CD4-positive, alpha-beta T cell treated with Interleukin-17A for 4 hours (primary cell): ENCODE measurements at regions not wholly inside any gene's neighbourhood (a gene's known extent, or its start where the extent isn't known, plus 50 kb on each side); places are given as distances from the start of the nearest gene placed in this dataset.

Source experiments
- DNase-seq: peaks from one replicate; pipeline ENCODE4 v3.0.0-alpha.2; 2020; ENCODE audit warnings: mixed read lengths

DNA sequence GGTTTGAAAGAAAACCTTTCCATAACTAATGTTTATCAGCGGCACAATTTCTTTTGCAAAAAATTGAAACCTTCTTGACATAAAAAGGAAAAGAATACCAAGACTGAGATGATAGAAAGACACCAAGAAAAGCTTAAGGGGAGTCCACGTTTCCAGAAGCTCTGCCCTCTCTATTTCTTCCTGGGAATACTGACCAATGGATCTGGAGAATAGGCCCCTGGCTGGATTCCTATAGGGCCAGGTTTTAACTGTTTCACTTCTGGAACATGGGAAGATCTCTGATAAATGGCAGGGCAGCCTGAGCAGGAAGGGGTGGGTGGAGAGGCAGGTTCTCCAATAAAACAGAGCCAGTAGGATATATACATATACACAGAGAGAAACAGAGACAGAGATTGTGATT, 413.4 kb upstream of the JARID2 start:
- no peak for DNase-seq

DNA sequence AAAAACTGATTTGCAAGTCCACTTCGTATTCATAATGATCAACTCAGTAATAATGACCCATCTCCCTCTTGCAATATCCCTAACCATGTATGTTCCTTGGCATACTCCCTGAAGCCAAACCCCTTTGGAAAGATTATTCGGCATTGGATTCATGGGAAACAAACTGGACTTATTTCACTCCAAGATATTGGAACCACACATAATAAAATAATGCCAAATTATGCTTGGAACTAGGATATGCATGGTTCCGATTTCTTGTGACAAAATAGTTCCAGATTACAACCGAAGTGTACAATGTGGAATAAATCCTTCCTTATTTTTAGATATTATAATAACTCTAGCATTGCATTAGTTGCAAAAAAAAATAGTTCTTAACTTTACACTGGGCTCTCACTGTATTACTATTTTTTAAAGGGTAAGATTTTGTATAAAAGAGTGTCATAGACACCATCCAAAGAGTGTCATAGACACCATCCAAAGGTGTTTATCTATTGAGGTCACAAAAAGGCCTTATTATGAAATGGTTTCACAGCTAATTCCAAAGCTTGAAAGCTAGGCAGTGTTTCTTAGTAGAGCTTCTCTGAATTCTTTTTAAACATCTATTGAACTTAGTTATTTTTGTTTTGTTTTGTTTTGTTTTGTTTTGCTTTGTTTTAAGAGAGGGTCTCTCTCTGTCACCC, 410.9 kb upstream of the JARID2 start:
- DNase-seq, result no peak

DNA sequence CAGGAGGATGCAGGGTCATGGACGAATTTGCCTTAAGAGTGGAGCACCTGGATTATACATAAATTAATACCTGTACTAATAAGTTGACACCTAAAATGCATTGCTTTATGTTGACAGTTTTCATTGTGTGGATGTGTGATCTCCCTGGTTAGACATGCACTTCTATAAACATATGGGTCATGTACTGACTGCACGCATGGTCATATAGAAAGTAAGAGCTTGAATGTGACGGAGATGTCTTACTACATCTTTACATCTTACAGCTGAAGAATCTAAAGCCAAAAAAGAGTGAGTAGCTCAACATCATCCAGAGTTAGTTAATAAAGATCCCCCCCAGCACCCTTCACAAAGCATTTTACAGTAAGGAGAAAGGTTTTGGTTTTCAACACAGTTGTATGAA, 408.4 kb upstream of the JARID2 start:
- no peak for DNase-seq

DNA sequence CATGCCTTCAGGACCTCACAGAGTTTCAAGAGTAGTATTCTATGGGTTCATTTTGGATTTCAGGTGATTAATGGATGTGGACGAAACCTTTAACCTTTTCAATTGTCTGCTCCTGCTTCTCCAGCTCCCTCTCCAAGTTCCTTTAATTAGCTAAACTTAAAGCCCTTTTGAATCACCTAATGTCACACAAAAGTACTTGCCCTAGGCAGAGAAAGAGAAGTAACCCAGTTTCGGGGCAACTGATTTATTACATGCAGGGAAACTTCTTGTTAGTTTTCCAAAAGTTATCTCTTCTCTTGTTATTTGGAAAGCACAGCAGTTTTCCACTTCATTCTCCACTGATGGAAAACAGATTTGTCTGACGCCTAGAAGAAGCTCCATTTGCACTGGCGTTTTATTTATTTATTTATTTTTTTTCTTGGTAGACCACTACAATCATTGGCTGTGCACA, 407.7 kb upstream of the JARID2 start:
- no peak for DNase-seq

DNA sequence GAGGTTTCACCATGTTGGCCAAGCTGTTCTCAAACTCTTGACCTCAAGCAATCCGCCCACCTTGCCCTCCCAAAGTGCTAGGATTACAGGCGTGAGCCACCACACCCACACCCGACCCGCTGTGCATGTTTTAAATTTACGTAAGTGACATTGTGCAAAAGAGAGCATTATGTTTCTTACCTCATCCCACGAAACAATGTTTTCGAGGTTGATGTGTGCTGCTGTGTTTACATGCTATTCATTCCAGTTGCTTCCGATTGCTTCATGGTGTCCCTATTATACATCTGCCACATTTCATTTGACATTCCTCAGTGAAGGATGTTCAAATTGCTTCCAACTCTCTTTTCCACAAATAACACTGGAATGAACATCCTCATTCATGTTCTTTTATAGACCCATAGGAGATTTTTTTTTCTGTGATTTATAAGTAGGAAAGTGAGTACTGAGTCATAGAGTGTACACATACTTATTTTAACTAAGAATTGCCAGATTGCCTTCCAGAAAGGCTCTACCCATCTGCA, 403.9 kb upstream of the JARID2 start:
- DNase-seq, result no peak

DNA sequence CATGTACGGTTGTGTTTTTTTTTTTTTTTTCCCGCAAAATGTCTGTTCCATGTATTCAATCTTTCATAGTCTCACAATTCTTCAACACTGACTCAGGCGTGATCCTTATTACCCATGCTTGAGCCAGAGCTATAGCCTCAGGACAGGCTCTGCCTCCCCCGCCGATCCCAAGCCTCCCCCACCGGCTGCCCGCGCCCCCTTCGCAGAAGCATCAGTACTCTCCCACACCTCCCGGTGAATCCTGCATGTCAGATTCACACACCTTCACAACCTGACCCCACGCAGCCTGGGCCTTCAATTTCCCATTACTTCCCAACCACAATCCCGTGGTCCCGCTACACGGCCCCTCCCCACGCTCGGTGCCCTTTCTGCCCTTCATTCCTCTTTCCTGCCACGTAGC, 401.5 kb upstream of the JARID2 start:
- DNase-seq, result no peak

DNA sequence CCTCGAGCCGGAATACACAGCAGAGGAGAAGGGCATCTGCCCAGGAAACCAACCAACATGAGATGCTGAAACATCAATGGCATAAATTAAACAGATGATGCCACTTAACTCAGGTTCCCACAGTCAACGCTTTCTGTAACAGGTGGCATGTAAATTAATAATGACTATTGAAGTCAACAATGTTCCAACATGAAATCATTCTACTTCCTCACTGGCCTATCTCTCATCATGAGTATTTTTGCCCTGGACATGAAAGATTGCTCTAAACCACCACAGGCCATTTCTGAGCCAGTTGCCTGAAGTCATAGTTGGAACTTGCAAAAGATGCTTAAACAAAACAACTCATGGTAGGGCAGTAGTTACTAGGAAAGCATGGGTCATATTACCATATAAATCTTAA, 397.9 kb upstream of the JARID2 start:
- DNase-seq, result no peak

DNA sequence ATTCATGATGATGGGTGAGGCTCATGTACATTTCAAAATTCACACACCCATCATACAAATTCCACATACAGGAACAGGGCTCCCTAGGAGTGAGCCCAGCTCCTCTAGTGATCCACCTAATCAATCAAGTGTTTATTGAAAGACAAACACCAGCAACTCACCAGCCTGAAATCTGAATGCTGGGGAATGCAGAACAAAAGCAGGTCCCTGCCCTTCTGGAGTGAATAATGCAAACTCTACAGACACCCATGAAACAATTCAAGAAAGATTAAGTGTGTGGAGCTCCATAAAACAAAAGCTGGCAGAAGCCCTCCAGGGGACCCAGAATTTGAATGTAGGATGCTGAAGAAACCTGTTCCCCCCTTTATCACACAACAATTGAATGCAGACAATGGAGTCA, 396.7 kb upstream of the JARID2 start:
- no peak for DNase-seq

DNA sequence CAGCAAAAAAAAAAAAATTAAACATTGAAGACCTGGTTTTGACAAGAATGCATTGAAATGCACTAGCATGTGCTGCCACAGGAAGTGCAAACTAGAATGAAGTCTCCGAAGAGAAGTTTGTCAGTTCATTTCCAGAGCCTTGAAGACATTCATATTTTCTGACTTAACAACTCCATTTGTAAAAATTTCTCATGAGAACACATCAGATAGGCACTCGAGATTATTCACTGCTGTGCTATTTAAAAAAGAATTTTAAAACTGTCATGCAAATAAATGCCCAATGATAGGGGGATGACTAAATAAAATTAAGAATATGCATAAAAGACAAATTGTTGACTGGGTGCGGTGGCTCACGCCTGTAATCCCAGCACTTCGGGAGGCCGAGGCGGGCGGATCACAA, 394.6 kb upstream of the JARID2 start:
- DNase-seq, result no peak

DNA sequence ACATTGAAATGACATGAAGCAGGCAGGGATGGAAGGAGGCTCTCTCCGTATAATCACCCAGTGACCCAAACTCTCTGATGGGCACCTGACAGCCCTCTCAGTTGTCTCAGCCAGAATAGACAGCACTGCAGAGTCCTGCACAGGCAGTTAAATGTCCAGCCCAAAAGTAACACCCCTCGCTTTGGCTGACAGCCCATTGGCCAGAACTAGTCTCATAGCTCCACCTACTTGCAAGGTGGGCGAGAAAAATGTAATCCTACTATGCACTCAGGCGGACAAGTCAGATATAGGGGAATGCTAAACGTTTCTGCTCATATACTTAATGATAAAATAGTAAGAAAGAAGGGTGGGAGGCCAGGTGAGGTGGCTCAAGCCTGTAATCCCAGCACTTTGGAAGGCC, 393.5 kb upstream of the JARID2 start:
- no peak for DNase-seq

DNA sequence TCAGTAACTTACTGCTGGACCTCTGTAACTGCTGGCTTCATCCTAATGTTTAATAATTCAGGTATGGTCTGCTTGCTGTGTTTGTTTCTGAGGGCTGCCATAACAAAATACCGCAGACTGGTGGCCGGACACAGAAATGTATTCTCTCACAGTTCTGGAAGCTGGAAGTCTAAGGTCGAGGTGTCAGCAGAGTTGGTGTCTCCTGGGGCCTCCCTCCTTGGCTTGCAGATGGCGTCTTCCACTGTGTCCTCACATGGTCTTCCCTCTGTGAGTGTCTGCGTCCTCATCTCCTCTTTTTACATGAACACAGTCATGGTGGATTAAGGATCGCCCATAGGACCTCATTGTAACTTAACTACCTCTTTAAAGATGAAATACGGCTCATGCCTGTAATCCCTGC, 389.7 kb upstream of the JARID2 start:
- DNase-seq, result no peak

DNA sequence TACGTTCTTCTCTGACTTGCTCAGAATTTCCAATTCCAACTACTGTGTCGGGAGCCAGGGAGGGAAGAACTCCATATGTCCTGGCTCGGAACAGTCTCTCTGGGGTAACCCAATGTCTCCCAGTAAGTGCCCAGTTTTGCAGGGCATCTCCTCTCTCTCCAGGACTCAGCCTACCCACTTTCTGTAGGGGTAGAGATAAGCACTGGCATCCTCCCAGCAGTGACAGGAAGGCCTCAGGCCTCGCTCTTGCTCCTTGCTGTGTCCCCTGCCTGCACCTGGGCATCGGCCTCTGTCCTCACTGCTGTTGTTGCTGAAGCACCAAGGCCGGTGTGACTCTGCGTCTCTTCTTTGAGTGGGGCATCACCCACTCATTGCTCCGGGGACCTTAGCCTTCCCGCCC, 388.9 kb upstream of the JARID2 start:
- no peak for DNase-seq

DNA sequence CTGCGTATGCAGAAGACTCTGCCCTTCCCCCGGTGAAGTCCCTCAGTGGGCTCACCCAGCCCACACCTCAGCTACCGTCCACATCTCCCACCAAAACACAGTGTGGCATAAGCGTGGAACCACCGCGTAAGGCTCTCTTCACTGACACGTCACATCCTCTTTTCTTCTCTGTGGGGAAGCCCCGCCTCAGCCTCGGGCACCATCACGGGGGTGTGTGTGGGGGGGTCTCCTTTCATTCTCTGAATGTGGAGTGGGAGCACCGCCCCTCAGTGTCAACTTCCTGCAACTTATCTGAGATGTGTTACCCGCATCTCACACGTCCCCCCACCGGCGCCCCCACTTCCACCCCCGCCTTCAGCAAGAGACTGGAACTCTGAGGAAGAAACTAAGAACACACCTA, 388.4 kb upstream of the JARID2 start:
- DNase-seq, result peak; percentile 70

DNA sequence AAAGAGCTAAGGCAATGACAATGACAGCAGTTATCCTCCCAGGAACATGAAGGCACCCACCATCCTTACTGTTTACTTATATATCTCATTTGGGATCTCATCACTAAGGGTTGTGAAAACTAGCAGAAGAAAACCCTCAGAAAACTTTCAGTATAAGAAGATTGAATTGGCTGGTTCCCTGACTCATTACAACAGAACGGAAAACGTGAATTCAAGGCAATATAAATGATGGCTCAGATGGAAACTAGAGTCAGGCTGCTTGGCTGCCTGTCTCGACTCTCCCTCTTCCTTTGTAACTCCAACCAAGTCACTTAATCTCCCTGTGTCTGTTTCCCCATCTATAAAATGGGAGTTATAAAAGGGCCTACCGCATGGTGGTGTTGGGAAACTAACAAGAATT, 387.1 kb upstream of the JARID2 start:
- no peak for DNase-seq

DNA sequence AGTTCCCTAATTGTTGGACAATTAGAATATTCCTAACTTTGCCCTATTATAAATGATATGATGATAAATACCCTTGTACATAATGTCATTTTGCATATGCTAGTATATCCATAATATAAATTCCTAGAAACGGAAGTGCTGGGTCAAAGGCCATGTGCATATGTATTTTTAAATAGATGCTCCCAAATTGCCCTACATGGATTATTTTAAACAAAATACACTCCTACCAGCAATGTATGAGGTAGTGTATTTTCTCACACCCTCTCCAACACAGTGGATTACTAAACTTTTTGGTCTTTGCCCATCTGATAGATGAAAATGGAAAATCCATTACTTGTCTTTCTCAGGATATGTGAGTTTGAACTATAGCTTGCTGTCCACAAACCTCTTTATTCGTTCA, 385.1 kb upstream of the JARID2 start:
- no peak for DNase-seq

DNA sequence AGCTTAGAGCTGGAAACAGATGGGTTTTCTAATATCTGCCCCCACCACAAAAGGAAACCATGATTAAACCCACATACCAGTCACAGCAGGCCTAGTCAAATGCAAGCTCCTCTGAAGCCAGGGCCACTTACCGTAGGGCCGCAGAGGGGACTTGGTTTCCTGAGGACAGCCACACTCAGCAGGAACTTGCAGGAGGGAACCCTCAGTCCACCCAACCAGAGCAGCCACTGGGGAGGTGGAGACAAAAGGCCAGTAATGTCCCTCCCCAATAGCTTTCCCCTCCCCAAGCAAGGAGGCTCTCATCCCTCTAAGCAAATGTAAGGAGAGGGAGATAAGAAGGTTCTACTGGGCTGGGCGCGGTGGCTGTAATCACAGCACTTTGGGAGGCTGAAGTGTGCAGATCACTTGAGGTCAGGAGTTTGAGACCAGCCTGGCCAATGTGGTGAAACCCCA, 384.4 kb upstream of the JARID2 start:
- no peak for DNase-seq

DNA sequence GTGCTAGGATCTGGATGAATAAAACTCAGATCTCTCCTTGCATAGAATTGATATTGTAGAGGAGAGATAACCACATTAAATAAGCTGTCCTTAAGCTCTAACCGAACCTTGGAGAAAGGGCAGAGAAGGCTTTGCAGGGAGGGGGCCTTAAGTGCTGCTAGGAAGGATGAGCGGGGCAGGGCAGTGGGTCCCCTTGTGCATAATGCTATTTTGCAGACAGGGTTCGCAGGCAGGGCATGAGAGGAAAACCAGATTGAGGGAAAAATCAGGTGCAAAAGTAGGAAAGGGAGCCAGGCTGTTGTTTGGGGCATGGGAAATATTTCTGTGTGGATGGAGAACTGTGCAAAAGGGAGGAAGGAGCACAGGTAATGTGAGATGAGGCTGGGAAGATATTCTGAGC, 383.0 kb upstream of the JARID2 start:
- no peak for DNase-seq

DNA sequence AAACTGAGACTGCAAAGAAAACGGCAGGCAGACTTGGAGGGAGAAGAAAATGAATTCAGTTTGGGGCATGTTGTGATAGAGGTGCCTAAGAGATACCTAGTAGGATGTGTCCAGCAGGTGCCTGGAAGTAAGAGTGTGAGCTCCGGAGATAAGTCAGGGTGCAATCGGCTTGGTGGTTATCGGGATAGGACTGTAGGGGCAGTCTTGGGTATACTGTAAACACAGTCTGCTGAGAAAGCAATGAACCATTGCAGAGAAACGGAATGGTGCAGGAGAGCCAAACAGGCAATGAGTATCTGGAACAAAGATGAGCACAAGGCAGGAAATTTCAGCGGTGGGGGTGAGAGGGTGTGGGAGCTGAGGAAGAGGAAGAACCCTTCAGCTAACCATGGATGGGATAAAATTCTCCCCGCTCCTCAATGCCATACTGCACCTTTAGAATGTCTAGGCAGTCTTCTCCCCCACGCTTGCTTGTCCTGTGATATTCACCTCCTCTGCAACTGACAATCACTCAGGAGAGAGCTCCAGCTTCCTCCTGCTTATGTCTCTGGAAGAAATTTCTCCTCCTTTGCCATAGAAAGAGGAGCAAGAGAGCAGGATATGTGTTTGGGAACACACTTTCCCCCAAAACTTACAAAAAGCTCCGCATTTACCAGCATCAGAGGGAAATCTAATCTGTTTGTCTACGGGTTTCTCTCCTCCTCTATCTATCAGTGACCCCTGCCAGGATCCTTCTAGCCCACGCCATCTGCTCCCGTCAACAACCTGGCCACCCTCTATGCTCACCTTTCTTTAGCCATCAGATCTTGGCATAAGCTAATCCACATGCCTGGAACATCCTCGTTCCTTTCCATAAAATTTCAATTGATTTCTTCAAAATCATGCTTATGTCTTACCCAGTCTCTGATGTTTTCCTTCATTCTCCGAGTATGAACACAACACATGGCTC, 381.7 kb upstream of the JARID2 start:
- no peak for DNase-seq

DNA sequence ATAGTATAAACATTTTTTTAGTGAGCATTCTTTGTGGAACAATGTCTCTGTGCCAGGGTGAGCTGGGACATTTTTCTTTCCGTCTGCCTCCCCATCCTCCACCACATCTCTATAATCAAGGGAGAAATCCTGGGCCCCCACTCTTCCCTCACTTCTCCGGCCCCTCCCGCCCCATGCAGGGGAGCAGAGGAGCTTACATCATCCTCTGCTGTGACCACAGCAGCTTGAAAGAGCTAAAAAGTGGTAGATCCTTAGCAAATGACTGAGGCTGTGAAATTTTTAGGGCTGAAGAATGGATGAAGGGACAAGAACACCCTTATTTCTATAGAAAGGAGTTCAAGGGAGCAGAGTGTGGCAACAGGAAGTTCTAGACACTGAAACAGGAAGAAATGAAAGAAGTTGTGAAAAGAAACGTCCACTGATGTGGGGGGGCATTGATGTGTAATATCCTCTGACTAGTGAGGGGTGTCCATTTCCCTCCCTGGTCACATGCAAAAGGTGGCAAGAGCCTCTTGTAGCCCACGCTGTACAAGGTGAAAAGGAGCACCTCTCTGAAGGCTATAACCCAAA, 380.3 kb upstream of the JARID2 start:
- DNase-seq, result no peak

DNA sequence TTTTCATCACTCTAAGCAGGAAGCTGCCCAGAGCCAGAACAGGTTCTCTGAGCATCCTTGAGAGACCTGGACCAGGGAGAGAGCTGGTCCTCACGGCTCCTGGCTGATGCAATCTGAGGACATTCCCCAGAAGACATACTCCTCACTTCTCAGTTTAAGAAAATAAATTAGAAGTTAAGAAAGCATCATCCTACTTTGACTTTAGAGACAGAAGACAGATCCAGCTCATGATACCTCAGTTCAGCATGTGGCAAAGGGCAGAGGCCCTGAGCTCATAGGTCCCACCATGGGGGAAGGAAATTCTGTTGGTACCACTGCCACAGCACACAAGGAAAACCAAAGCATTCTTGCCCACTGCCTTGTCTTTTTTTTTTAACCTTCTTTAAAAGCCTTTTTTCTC, 378.1 kb upstream of the JARID2 start:
- no peak for DNase-seq

DNA sequence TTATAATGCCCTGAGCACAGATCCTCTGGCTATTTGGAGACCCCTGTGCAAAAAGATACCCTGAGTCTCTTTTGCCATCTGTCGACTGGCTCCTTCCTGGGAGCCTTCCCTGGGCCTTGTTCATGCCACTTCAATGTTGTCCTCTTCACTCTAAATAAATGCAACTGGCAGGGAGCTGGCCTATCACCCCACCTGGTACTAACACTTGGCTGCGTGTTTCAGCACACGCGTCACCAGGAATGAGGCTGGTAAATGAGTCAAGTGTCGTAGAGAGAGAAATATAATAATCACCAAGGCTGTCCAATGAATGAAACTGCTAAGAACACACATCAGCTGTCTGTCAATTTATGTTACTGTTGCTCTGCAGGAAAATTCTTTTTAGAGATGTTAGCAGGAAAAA, 374.6 kb upstream of the JARID2 start:
- DNase-seq, result no peak

DNA sequence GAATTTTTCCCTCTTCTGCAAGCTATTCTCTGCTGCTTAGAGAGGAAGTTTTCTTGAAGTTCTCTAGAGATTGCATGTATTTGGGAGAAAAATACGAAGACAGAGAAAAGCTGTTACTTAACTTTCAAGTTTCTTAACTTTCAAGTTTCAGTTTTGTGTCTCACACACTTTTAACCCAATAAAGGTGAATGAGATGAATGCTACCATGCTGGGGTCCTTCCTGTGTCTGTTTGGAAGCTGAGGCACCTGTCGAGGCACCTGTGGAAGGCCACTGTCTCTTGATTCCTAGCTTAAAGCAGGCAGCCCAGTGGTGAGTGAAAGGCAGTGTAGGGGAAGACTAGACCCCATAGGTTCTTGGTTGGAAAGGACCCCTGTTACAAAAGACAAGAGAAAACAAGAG, 372.8 kb upstream of the JARID2 start:
- no peak for DNase-seq

DNA sequence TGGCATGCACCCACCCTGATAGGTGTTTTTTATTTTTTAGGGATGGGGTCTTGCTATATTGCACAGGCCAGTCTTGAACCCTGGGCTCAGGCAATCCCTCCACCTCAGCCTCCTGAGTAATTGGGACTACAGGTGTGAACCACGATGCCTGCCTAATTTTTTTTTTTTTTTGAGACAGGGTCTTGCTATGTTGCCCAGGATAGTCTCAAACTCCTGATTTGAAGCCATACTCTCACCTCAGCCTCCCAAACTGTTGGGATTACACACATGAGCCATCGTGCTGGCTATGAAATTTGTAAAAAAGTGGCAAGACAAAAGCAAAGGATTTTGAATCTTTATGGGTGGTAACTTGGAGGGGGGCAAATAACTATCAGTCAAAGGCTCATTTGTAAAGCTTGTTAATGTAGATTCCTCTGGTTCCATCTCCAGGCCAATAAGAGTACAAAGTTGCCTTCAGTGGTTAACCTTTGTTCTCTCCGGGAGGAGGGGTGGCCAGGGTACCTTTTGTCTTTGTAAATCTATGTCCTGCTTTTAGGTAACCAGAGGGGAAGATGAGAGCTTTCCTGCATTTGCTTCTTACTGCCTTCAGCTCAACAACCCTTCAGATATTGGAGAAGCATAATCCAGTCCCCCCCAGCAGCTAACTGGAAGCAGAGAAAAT, 372.0 kb upstream of the JARID2 start:
- no peak for DNase-seq
